Spleen (tissue), 7 donors: ENCODE measurements at regions not wholly inside any gene's neighbourhood (a gene's known extent, or its start where the extent isn't known, plus 50 kb on each side); places are given as distances from the start of the nearest gene placed in this dataset.

Source experiments
- CTCF ChIP-seq, 11 experiments: fragments of 200-600 bp in 7 of 11; fragments of 450-650 bp in 4 of 11; sonication (generic) in 4 of 11; IDR thresholded peaks in 8 of 11; conservative IDR thresholded peaks in 3 of 11; 1 replicate in 7 of 11; 2 replicates in 4 of 11; pipeline versions ENCODE4 v1.4.0 to v1.8.0; 2016 to 2021; ENCODE audit warnings: antibody characterized with exemption in 11 of 11, inconsistent platforms in 4 of 11, mild to moderate bottlenecking in 1 of 11
- POLR2A ChIP-seq, 3 donors: fragments of 450-650 bp; IDR thresholded peaks; one replicate each; pipeline ENCODE4 v1.5.1; 2017; ENCODE audit warnings: antibody characterized with exemption in 3 of 3, mild to moderate bottlenecking in 1 of 3
- POLR2AphosphoS5 ChIP-seq, 3 donors: sonication (generic); formaldehyde crosslinking; IDR thresholded peaks; one replicate each; pipeline ENCODE4 v1.5.1; 2017; ENCODE audit warnings: antibody characterized with exemption in 3 of 3
- donor health status: DM: no; HTN: no; CAD: no; lungs with moderate emphysema.
- donor health status: DM: no; HTN: no; CAD: no.
- donor health status: DM: no; HTN: no; CAD: no.

- no peak for TF ChIP-seq CTCF (IDR thresholded peaks at IDR 0.05 in 8 of 11, conservative IDR thresholded peaks at IDR 0.05 in 3 of 11)
- TF ChIP-seq POLR2AphosphoS5 (IDR thresholded peaks at IDR 0.05) = no peak
- no peak for TF ChIP-seq POLR2A (IDR thresholded peaks at IDR 0.05)
Observed at GRCh38 chr22:22744412-22745224, 100.2 kb downstream of the GGTLC2 start.
